GM21526 (cell line): ENCODE measurements at regions not wholly inside any gene's neighbourhood (a gene's known extent, or its start where the extent isn't known, plus 50 kb on each side); places are given as distances from the start of the nearest gene placed in this dataset.
"Not testable (repeated sequence)": the region's sequence is repeated elsewhere in the genome, so short reads cannot be mapped to it uniquely, and the experiment has no call there.

Experiments
- ATAC-seq: cut with Tn5 transposase; IDR thresholded peaks from one replicate; pipeline ENCODE4 v1.9.1; 2021; ENCODE audit warnings: moderate library complexity; ENCODE audit not compliant: unreplicated experiment, low FRiP score

GRCh38 chr17:72175787-72176515 lies 55.1 kb downstream of the SOX9 start:
- no peak for ATAC-seq

GRCh38 chr17:72176516-72176851 lies 55.7 kb downstream of the SOX9 start:
- no peak for ATAC-seq

- ATAC-seq = no peak
Measured at GRCh38 chr17:72176951-72177660, 56.3 kb downstream of the SOX9 start.

GRCh38 chr17:72177738-72178137 lies 56.9 kb downstream of the SOX9 start:
- ATAC-seq = no peak

GRCh38 chr17:72182371-72182873 lies 61.6 kb downstream of the SOX9 start:
- no peak for ATAC-seq

- no peak for ATAC-seq
Measured at GRCh38 chr17:72183194-72183685, 62.4 kb downstream of the SOX9 start.

- ATAC-seq = no peak
Measured at GRCh38 chr17:72184805-72185204, 64.0 kb downstream of the SOX9 start.

- ATAC-seq = no peak
Measured at GRCh38 chr17:72185564-72185963, 64.7 kb downstream of the SOX9 start.

GRCh38 chr17:72187556-72187955 lies 66.7 kb downstream of the SOX9 start:
- ATAC-seq = no peak

- no peak for ATAC-seq
Measured at GRCh38 chr17:72188801-72189200, 68.0 kb downstream of the SOX9 start.

GRCh38 chr17:72189768-72190593 lies 69.2 kb downstream of the SOX9 start:
- no peak for ATAC-seq

- ATAC-seq = no peak
Measured at GRCh38 chr17:72191356-72191755, 70.5 kb downstream of the SOX9 start.

GRCh38 chr17:72191921-72192799 lies 71.3 kb downstream of the SOX9 start:
- no peak for ATAC-seq

- ATAC-seq = no peak
Measured at GRCh38 chr17:72192800-72193192, 72.0 kb downstream of the SOX9 start.

GRCh38 chr17:72193391-72194106 lies 72.7 kb downstream of the SOX9 start:
- ATAC-seq = no peak

GRCh38 chr17:72194107-72194440 lies 73.3 kb downstream of the SOX9 start:
- ATAC-seq = not testable (repeated sequence)

GRCh38 chr17:72199256-72199655 lies 78.4 kb downstream of the SOX9 start:
- ATAC-seq = no peak

- no peak for ATAC-seq
Measured at GRCh38 chr17:72204742-72205141, 83.9 kb downstream of the SOX9 start.

GRCh38 chr17:72205357-72205756 lies 84.5 kb downstream of the SOX9 start:
- no peak for ATAC-seq

- ATAC-seq = no peak
Measured at GRCh38 chr17:72205822-72206221, 85.0 kb downstream of the SOX9 start.
